ENCODE measurements at regions not wholly inside any gene's neighbourhood (a gene's known extent, or its start where the extent isn't known, plus 50 kb on each side); places are given as distances from the start of the nearest gene placed in this dataset.
"Not testable (repeated sequence)": the region's sequence is repeated elsewhere in the genome, so short reads cannot be mapped to it uniquely, and the experiment has no call there.

GRCh38 chr9:90180381-90180780 is 462.2 kb downstream of the DIRAS2 start:
- no peaks in the 10 kb centered on the region for H3K27me3 ChIP-seq
- no peaks in the 10 kb centered on the region for H3K9me3 ChIP-seq
- H3K4me1 ChIP-seq = no peaks in the 10 kb centered on the region
- TF ChIP-seq, protein P1, sequence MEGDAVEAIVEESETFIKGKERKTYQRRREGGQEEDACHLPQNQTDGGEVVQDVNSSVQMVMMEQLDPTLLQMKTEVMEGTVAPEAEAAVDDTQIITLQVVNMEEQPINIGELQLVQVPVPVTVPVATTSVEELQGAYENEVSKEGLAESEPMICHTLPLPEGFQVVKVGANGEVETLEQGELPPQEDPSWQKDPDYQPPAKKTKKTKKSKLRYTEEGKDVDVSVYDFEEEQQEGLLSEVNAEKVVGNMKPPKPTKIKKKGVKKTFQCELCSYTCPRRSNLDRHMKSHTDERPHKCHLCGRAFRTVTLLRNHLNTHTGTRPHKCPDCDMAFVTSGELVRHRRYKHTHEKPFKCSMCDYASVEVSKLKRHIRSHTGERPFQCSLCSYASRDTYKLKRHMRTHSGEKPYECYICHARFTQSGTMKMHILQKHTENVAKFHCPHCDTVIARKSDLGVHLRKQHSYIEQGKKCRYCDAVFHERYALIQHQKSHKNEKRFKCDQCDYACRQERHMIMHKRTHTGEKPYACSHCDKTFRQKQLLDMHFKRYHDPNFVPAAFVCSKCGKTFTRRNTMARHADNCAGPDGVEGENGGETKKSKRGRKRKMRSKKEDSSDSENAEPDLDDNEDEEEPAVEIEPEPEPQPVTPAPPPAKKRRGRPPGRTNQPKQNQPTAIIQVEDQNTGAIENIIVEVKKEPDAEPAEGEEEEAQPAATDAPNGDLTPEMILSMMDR (IDR thresholded peaks at IDR 0.05) = no peak
- DNase-seq (ENCODE audit: low spot score in 2 of 2) = no peak
- intact Hi-C loops (cut with DNase I) = no loop called here
- no peak overlapping the region for H3K4me3 ChIP-seq
- H3K36me3 ChIP-seq = no peaks in the 10 kb centered on the region
- H3K27ac ChIP-seq = no peak overlapping the region

DNA sequence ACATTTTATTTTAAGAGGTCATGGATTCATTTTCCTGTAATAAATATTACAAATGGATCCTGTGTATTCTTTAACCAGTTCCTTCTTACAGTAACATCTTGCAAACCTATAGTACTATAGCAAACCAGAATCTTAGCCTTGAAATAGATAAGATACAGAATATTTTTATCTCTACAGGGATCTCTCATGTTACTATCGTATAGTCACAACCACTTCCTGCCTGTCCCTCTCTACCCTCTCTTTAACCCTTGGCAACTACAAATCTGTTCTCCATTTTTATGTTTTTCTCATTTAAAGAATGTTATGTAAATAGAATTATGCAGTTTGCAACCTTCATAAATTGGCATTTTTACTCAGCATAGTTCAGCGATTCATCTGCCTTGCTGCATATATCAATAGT is 454.0 kb downstream of the DIRAS2 start:
- H3K27me3 ChIP-seq = no peaks in the 10 kb centered on the region
- H3K27ac ChIP-seq = no peak overlapping the region
- TF ChIP-seq, protein P1 (IDR thresholded peaks at IDR 0.05) = no peak
- H3K4me1 ChIP-seq = no peaks in the 10 kb centered on the region
- intact Hi-C loops (cut with DNase I) = no loop called here
- no peaks in the 10 kb centered on the region for H3K36me3 ChIP-seq
- no peak overlapping the region for H3K4me3 ChIP-seq
- H3K9me3 ChIP-seq = no peaks in the 10 kb centered on the region
- DNase-seq (ENCODE audit: low spot score in 2 of 2) = no peak

- Histone ChIP-seq H3K4me1 (no peaks in the 10 kb centered on the region), H3K27ac (no peak overlapping the region), H3K4me3 (no peak overlapping the region), H3K27me3 (no peaks in the 10 kb centered on the region), H3K9me3 (no peaks in the 10 kb centered on the region), H3K36me3 (no peaks in the 10 kb centered on the region)
- DNase-seq (ENCODE audit: low spot score in 2 of 2) = no peak
- TF ChIP-seq, protein P1 (IDR thresholded peaks at IDR 0.05) = no peak
- intact Hi-C loops (cut with DNase I) = no loop called here
Measured at GRCh38 chr9:90189306-90189705, 453.3 kb downstream of the DIRAS2 start.

DNA sequence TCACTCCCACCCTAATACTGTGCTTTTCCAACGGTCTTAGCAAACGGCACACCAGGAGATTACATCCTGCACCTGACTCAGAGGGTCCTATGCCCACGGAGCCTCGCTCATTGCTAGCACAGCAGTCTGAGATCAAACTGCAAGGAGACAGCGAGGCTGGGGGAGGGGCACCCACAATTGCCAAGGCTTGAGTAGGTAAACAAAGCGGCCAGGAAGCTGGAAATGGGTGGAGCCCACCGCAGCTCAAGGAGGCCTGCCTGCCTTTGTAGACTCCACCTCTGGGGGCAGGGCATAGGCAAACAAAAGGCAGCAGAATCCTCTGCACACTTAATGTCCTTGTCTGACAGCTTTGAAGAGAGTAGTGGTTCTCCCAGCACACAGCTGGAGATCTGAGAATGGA is 450.2 kb downstream of the DIRAS2 start:
- H3K9me3 ChIP-seq; DNase-seq (ENCODE audit: low spot score in 2 of 2); H3K4me3 ChIP-seq; H3K27me3 ChIP-seq; H3K4me1 ChIP-seq; H3K27ac ChIP-seq; H3K36me3 ChIP-seq; intact Hi-C loops (cut with DNase I): not testable (repeated sequence)

- H3K4me1 ChIP-seq = no peaks in the 10 kb centered on the region
Measured at GRCh38 chr9:90198956-90199355, 443.7 kb downstream of the DIRAS2 start.

GRCh38 chr9:90201766-90202165 is 440.9 kb downstream of the DIRAS2 start:
- Histone ChIP-seq H3K4me1 (no peaks in the 10 kb centered on the region), H3K27me3 (no peaks in the 10 kb centered on the region), H3K36me3 (no peaks in the 10 kb centered on the region), H3K4me3 (no peak overlapping the region), H3K27ac (no peak overlapping the region), H3K9me3 (no peaks in the 10 kb centered on the region)
- no peak for DNase-seq (ENCODE audit: low spot score in 2 of 2)
- TF ChIP-seq, protein P1 (IDR thresholded peaks at IDR 0.05) = no peak
- intact Hi-C loops (cut with DNase I) = no loop called here

More at GRCh38 chr9:90198956-90199355, 443.7 kb downstream of the DIRAS2 start:
- H3K27ac ChIP-seq = no peak overlapping the region
- H3K4me3 ChIP-seq = no peak overlapping the region
- H3K9me3 ChIP-seq = no peaks in the 10 kb centered on the region
- DNase-seq (ENCODE audit: low spot score in 2 of 2) = no peak
- no peaks in the 10 kb centered on the region for H3K36me3 ChIP-seq
- TF ChIP-seq, protein P1 (IDR thresholded peaks at IDR 0.05) = no peak
- intact Hi-C loops (cut with DNase I) = no loop called here
- no peaks in the 10 kb centered on the region for H3K27me3 ChIP-seq

Data from ascending aorta (tissue), 2 donors.